Left ventricle myocardium inferior (tissue), 1 donor: ENCODE measurements at regions not wholly inside any gene's neighbourhood (a gene's known extent, or its start where the extent isn't known, plus 50 kb on each side); places are given as distances from the start of the nearest gene placed in this dataset.

ENCODE experiments used
- DNase-seq: peaks from one replicate; pipeline ENCODE4 v3.0.0-alpha.2; 2020
- H3K27ac ChIP-seq: fragments of 200-600 bp; replicated peaks from 2 replicates; pipeline ENCODE4 v1.8.0; 2021
- H3K27me3 ChIP-seq: fragments of 200-600 bp; 2 replicates; pipeline ENCODE4 v1.8.0; 2021; ENCODE audit warnings: low read depth
- H3K36me3 ChIP-seq: fragments of 200-600 bp; 2 replicates; pipeline ENCODE4 v1.8.0; 2021
- H3K4me1 ChIP-seq: fragments of 200-600 bp; 2 replicates; pipeline ENCODE4 v1.8.0; 2021
- H3K4me3 ChIP-seq: fragments of 200-600 bp; 2 replicates; pipeline ENCODE4 v1.8.0; 2021; ENCODE audit warnings: mild to moderate bottlenecking, moderate library complexity
- H3K9me3 ChIP-seq: fragments of 200-600 bp; replicated peaks from 2 replicates; pipeline ENCODE4 v1.8.0; 2021
- intact Hi-C: fragments of 100-400 bp; cut with micrococcal nuclease; formaldehyde crosslinking; loops from one replicate; pipeline ENCODE4 v1.11.0; 2022
- TF ChIP-seq, protein P1 (sequence below): fragments of 200-600 bp; IDR thresholded peaks from 2 replicates; pipeline ENCODE4 v1.8.0; 2021; ENCODE audit warnings: antibody characterized with exemption, mild to moderate bottlenecking, borderline replicate concordance
- donor health status: DM: no; HTN: yes; CAD: no; lungs with severe emphysema.

DNA sequence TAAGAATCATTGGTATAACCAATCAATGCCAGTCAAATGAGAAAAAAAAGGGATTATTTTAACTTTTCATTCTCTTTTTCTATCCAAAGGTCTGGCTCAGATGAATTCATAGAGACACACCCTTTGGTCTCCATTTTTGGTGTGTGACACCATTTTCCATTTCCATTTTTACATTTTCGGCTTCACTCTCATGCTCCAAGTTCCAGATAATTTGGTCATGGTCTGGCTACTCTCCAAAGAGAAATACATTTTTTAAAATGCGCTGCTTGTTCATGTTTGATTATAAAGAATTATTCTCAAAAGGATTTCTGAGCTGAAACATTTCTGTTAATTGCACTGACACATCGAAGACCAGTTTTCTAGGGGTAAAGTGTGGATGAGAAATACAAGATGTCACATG is 51.6 kb upstream of the FIBIN start:
- intact Hi-C loops = no loop called here
- no peak for DNase-seq
- Histone ChIP-seq H3K36me3 (no peaks in the 10 kb centered on the region), H3K27ac (no peak overlapping the region), H3K9me3 (no peaks in the 10 kb centered on the region), H3K4me3 (no peak overlapping the region), H3K4me1 (peaks cover 3% of the 10 kb centered on the region), H3K27me3 (no peaks in the 10 kb centered on the region)
- TF ChIP-seq, protein P1, sequence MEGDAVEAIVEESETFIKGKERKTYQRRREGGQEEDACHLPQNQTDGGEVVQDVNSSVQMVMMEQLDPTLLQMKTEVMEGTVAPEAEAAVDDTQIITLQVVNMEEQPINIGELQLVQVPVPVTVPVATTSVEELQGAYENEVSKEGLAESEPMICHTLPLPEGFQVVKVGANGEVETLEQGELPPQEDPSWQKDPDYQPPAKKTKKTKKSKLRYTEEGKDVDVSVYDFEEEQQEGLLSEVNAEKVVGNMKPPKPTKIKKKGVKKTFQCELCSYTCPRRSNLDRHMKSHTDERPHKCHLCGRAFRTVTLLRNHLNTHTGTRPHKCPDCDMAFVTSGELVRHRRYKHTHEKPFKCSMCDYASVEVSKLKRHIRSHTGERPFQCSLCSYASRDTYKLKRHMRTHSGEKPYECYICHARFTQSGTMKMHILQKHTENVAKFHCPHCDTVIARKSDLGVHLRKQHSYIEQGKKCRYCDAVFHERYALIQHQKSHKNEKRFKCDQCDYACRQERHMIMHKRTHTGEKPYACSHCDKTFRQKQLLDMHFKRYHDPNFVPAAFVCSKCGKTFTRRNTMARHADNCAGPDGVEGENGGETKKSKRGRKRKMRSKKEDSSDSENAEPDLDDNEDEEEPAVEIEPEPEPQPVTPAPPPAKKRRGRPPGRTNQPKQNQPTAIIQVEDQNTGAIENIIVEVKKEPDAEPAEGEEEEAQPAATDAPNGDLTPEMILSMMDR = no peak

DNA sequence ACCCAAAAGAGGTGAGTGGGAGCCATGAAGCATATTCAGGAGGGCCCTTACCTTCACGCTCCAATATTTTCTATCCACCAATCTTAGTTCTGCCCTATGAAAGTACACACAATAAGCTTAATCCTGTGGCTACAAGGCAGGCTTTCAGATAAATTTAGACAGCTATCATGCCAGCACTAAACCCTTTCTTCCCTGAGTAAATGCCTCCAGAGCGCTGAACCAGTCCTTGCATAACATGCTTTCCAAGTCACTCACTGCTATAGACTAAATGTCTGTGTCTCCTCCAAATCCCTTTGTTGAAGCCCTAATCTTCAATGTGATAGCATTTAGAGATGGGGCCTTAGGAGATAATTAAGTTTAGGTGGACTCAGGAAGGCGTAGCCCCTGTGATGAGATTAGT is 50.3 kb upstream of the FIBIN start:
- intact Hi-C loops = no loop called here
- Histone ChIP-seq H3K27me3 (no peaks in the 10 kb centered on the region), H3K27ac (no peak overlapping the region), H3K4me3 (no peak overlapping the region), H3K36me3 (no peaks in the 10 kb centered on the region), H3K9me3 (no peaks in the 10 kb centered on the region), H3K4me1 (peaks cover 3% of the 10 kb centered on the region)
- TF ChIP-seq, protein P1 = no peak
- DNase-seq = no peak
